Hepatocyte (in vitro differentiated cells): ENCODE measurements at regions not wholly inside any gene's neighbourhood (a gene's known extent, or its start where the extent isn't known, plus 50 kb on each side); places are given as distances from the start of the nearest gene placed in this dataset.

ENCODE experiments used
- DNase-seq: peaks from one replicate; pipeline ENCODE4 v3.0.0-alpha.2; 2016; ENCODE audit warnings: low spot score
- H2AFZ ChIP-seq: fragments of 200-600 bp; sonication (generic); 2 replicates; pipeline ENCODE4 v1.6.0; 2016; ENCODE audit warnings: antibody characterized with exemption, mild to moderate bottlenecking
- H3K27ac ChIP-seq: fragments of 200-600 bp; sonication (generic); 2 replicates; pipeline ENCODE4 v1.5.1; 2016; ENCODE audit warnings: mild to moderate bottlenecking
- H3K27me3 ChIP-seq: fragments of 200-600 bp; sonication (generic); 2 replicates; pipeline ENCODE4 v1.6.1; 2016
- H3K36me3 ChIP-seq: fragments of 200-600 bp; sonication (generic); replicated peaks from 2 replicates; pipeline ENCODE4 v1.5.1; 2016; ENCODE audit warnings: low read depth; ENCODE audit not compliant: insufficient read depth
- H3K4me1 ChIP-seq: fragments of 200-600 bp; sonication (generic); 2 replicates; pipeline ENCODE4 v1.5.1; 2016; ENCODE audit warnings: mild to moderate bottlenecking, moderate library complexity; ENCODE audit not compliant: insufficient read depth
- H3K4me2 ChIP-seq: fragments of 200-600 bp; sonication (generic); 2 replicates; pipeline ENCODE4 v1.6.0; 2016
- H3K4me3 ChIP-seq: fragments of 200-600 bp; sonication (generic); 2 replicates; pipeline ENCODE4 v1.5.1; 2016; ENCODE audit warnings: mild to moderate bottlenecking
- H3K79me2 ChIP-seq: fragments of 200-600 bp; sonication (generic); 2 replicates; pipeline ENCODE4 v1.6.0; 2017; ENCODE audit warnings: mild to moderate bottlenecking
- H3K9me2 ChIP-seq: fragments of 200-600 bp; sonication (generic); replicated peaks from 2 replicates; pipeline ENCODE4 v1.6.0; 2017; ENCODE audit warnings: mild to moderate bottlenecking; ENCODE audit not compliant: insufficient read depth
- H3K9me3 ChIP-seq: fragments of 200-600 bp; sonication (generic); 2 replicates; pipeline ENCODE4 v1.5.1; 2016; ENCODE audit warnings: low read depth, mild to moderate bottlenecking
- H4K20me1 ChIP-seq: fragments of 200-600 bp; sonication (generic); 2 replicates; pipeline ENCODE4 v1.6.0; 2016; ENCODE audit warnings: mild to moderate bottlenecking; ENCODE audit not compliant: insufficient read depth, poor library complexity, severe bottlenecking
- EZH2 ChIP-seq: fragments of 200-600 bp; sonication (generic); IDR thresholded peaks from 2 replicates; pipeline ENCODE4 v1.6.1; 2016; ENCODE audit warnings: antibody characterized with exemption, mild to moderate bottlenecking, borderline replicate concordance
- EZH2phosphoT487 ChIP-seq: fragments of 200-600 bp; sonication (generic); IDR thresholded peaks from one replicate; pipeline ENCODE4 v1.6.1; 2018; ENCODE audit warnings: antibody characterized with exemption, mild to moderate bottlenecking, low read depth, moderate library complexity; ENCODE audit not compliant: unreplicated experiment, severe bottlenecking
- WGBS: methylation state at CpG from one replicate; pipeline ENCODE4 v1.1.6; 2016; ENCODE audit warnings: low lambda C conversion rate; ENCODE audit errors: missing lambda C conversion rate; 5-methylcytosine and 5-hydroxymethylcytosine counted together
- TF ChIP-seq, protein P1 (sequence below): fragments of 200-600 bp; sonication (generic); IDR thresholded peaks from 2 replicates; pipeline ENCODE4 v1.5.1; 2016; ENCODE audit warnings: antibody characterized with exemption, mild to moderate bottlenecking; ENCODE audit not compliant: poor library complexity

DNA sequence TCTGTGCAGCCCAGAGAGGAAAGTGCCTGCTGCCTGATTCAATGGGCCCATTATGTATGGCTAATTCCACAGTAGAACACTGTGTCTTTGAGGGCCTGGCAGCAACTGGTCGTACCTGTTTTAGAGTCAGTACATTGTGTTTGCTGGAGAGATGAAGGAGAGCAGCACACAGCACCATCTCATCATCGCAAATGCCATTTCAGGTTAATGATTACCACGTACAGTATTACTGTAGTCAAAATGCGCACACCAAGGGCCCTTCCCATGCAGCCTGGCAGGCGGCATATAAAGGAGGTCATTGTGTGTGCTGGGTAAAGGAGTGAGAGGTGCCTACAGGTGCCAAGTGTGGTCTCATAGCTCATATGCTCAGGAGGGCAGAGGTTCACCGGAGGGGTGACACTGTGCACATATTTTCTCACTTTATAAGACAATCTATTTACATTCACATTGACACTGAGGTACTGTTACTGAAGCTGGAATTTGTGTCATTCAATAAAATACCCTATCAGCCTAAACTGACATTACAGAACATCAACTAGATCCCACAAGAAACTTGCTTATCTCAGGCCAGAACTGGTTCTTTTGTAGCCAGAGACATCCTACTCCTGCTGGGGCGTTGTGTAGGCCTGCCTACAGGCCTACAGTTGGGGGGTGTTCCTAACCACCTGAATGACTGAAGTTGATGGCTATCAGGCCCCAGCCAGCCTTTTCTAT, 90.4 kb downstream of the APIP start:
- peak; percentile 49 for DNase-seq
- H3K79me2 ChIP-seq, result no peaks in the 10 kb centered on the region
- peaks cover 16% of the 10 kb centered on the region for H3K4me1 ChIP-seq
- no peak for TF ChIP-seq EZH2
- TF ChIP-seq EZH2phosphoT487, result no peak
- TF ChIP-seq, protein P1, sequence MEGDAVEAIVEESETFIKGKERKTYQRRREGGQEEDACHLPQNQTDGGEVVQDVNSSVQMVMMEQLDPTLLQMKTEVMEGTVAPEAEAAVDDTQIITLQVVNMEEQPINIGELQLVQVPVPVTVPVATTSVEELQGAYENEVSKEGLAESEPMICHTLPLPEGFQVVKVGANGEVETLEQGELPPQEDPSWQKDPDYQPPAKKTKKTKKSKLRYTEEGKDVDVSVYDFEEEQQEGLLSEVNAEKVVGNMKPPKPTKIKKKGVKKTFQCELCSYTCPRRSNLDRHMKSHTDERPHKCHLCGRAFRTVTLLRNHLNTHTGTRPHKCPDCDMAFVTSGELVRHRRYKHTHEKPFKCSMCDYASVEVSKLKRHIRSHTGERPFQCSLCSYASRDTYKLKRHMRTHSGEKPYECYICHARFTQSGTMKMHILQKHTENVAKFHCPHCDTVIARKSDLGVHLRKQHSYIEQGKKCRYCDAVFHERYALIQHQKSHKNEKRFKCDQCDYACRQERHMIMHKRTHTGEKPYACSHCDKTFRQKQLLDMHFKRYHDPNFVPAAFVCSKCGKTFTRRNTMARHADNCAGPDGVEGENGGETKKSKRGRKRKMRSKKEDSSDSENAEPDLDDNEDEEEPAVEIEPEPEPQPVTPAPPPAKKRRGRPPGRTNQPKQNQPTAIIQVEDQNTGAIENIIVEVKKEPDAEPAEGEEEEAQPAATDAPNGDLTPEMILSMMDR, result no peak
- H3K9me3 ChIP-seq, result no peaks in the 10 kb centered on the region
- no peaks in the 10 kb centered on the region for H3K9me2 ChIP-seq
- H3K36me3 ChIP-seq, result no peaks in the 10 kb centered on the region
- 73% methylated on average over 7 of the region's 7 CpGs for WGBS
- no peak overlapping the region for H3K4me3 ChIP-seq
- H3K27me3 ChIP-seq, result no peaks in the 10 kb centered on the region
- no peaks in the 10 kb centered on the region for H4K20me1 ChIP-seq
- no peak overlapping the region for H3K4me2 ChIP-seq
- H3K27ac ChIP-seq, result peak overlapping the region; percentile 82
- no peak overlapping the region for H2AFZ ChIP-seq

DNA sequence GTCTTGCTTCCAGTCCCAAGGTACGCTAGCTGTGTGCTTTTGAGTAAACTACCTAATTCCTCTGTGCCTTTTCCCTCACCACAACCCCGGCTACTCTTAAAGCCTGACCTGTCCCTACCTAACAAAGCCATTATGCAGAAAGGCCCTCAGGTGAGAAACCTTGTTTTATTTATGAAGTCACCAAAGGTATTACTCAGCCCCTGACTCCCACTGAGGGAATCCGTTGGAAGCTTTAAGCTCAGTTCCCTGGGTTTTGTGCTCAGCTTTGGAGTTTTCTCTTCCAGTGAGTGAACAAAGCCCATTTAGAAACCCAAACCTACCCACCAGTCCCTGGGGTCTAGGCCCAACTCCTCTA, 90.9 kb downstream of the APIP start:
- Histone ChIP-seq H3K4me1 (peaks cover 16% of the 10 kb centered on the region), H2AFZ (no peak overlapping the region), H3K27ac (peak overlapping the region; percentile 82), H4K20me1 (no peaks in the 10 kb centered on the region), H3K36me3 (no peaks in the 10 kb centered on the region), H3K9me2 (no peaks in the 10 kb centered on the region), H3K9me3 (no peaks in the 10 kb centered on the region), H3K79me2 (no peaks in the 10 kb centered on the region), H3K4me3 (no peak overlapping the region), H3K27me3 (no peaks in the 10 kb centered on the region), H3K4me2 (no peak overlapping the region)
- WGBS, result 65% methylated on average over 3 of the region's 3 CpGs
- DNase-seq, result no peak
- TF ChIP-seq EZH2phosphoT487 (no peak), EZH2 (no peak)
- TF ChIP-seq, protein P1, result no peak

DNA sequence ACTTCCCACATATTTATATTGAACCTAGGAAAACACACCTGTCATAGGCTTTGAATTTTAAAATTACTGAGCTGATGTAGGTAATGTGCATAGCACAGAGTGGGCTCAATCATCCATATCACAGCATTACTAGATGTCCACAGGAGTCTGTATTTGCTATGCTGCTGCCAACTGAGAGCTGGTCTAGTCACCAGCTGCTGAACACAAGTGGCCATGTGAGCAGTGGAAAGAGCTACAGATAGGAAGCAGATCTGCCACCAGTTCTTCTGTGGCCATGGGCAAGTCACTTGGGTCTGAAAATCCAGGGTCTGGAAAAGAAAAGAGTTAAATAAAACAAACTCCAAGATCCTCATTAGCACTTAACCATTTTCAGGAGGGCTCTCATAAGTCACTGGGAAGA, 91.8 kb downstream of the APIP start:
- Histone ChIP-seq H3K4me2 (no peak overlapping the region), H3K36me3 (no peaks in the 10 kb centered on the region), H3K79me2 (no peaks in the 10 kb centered on the region), H3K27me3 (no peaks in the 10 kb centered on the region), H3K27ac (peak overlapping the region; percentile 82), H3K4me1 (peaks cover 16% of the 10 kb centered on the region), H2AFZ (no peak overlapping the region), H3K9me3 (no peaks in the 10 kb centered on the region), H3K9me2 (no peaks in the 10 kb centered on the region), H4K20me1 (no peaks in the 10 kb centered on the region), H3K4me3 (no peak overlapping the region)
- no peak for TF ChIP-seq EZH2
- TF ChIP-seq, protein P1, result no peak
- TF ChIP-seq EZH2phosphoT487, result no peak
- DNase-seq, result no peak

DNA sequence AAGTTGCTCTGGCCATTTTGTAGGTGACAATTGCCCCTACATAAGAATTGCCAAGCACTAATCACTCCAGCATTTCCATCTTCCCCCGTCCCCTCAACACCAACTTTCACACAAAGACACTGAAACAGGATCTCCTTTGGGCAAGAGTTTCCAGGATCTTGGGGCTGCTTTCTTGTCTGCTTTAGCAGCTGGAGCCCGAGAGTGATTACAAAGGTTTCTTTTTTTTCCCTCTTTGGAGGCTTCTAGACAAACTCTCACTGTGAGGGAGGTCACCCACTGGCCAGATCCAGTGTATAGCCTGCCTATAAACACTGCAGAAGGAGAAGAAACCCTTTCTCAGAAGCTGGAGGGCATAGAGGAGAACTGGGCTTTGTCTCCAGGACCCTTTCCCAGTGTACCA, 92.5 kb downstream of the APIP start:
- H3K4me3 ChIP-seq, result no peak overlapping the region
- H2AFZ ChIP-seq, result no peak overlapping the region
- WGBS, result 95% methylated on average over 2 of the region's 2 CpGs
- H3K27me3 ChIP-seq, result no peaks in the 10 kb centered on the region
- H3K79me2 ChIP-seq, result no peaks in the 10 kb centered on the region
- DNase-seq, result no peak
- peaks cover 16% of the 10 kb centered on the region for H3K4me1 ChIP-seq
- H4K20me1 ChIP-seq, result no peaks in the 10 kb centered on the region
- TF ChIP-seq EZH2phosphoT487 (no peak), EZH2 (no peak)
- TF ChIP-seq, protein P1, result no peak
- H3K9me3 ChIP-seq, result no peaks in the 10 kb centered on the region
- no peak overlapping the region for H3K27ac ChIP-seq
- H3K4me2 ChIP-seq, result no peak overlapping the region
- no peaks in the 10 kb centered on the region for H3K36me3 ChIP-seq
- no peaks in the 10 kb centered on the region for H3K9me2 ChIP-seq
